GM12874 (cell line): ENCODE measurements at regions not wholly inside any gene's neighbourhood (a gene's known extent, or its start where the extent isn't known, plus 50 kb on each side); places are given as distances from the start of the nearest gene placed in this dataset.

ENCODE experiments used
- TF ChIP-seq, protein P1 (sequence below): IDR thresholded peaks from 2 replicates; pipeline ENCODE4 v1.5.1; 2011; ENCODE audit warnings: low read depth, mild to moderate bottlenecking, control low read depth, low read length, moderate library complexity; ENCODE audit not compliant: insufficient read depth

DNA sequence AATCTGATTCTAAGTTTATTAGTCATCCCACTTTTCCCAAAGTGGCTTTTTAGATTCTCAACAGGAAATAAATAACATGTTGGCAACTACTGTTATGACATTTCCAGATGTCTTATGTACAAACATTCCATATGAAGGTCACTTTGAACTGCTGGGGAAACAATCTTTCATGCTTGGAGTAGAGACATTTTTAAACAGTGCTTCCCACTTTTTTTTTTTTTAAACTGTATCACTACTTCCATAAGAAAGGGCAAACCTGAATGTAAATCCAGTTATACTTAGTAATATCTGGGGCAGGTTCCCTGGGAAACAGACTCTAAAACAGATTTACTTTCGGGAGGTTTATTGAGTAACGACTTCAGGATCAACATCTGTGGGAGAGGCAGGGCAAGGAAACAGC lies 473.8 kb downstream of the TAFA4 start:
- TF ChIP-seq, protein P1, sequence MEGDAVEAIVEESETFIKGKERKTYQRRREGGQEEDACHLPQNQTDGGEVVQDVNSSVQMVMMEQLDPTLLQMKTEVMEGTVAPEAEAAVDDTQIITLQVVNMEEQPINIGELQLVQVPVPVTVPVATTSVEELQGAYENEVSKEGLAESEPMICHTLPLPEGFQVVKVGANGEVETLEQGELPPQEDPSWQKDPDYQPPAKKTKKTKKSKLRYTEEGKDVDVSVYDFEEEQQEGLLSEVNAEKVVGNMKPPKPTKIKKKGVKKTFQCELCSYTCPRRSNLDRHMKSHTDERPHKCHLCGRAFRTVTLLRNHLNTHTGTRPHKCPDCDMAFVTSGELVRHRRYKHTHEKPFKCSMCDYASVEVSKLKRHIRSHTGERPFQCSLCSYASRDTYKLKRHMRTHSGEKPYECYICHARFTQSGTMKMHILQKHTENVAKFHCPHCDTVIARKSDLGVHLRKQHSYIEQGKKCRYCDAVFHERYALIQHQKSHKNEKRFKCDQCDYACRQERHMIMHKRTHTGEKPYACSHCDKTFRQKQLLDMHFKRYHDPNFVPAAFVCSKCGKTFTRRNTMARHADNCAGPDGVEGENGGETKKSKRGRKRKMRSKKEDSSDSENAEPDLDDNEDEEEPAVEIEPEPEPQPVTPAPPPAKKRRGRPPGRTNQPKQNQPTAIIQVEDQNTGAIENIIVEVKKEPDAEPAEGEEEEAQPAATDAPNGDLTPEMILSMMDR = no peak

DNA sequence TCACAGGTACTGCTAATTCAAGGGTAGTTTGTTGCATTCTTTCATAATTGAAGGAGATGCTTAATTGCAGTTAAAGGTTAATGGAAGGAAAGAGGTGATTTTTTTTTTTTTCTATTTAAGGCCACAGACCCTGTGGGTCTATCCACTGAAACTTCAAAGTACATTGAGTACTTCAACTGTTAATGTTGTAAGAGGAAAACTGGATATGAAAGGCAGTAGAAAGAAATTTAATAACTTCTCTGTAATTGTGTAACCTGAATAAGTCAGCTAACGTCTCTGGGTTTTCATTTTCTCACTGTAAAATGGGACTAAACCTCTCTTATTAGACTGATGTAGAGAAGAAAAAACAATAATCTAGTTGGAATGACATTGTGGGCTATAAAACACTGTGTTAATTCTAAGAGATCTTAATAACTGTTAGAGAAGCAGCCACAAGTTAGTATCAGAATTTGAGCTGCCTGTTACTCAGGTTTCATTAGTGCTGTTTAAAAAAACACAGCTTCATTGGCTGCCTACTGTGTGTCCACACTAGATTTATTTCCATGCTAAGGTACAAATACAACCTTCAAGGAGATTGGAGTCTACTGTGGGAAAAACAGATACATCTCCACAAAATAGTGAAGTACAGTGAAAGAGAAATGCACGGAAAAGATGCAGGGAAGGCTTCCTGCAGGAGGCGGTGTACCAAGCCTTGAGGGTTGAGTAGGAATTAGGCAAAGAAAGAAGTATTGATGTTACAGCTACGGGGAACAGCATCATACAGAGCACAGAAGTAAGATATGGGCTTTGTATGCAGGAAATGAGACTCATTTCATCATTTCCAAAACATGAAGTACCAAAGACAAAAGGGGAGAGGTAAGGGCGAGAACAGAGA lies 483.6 kb downstream of the TAFA4 start:
- TF ChIP-seq, protein P1 = no peak

DNA sequence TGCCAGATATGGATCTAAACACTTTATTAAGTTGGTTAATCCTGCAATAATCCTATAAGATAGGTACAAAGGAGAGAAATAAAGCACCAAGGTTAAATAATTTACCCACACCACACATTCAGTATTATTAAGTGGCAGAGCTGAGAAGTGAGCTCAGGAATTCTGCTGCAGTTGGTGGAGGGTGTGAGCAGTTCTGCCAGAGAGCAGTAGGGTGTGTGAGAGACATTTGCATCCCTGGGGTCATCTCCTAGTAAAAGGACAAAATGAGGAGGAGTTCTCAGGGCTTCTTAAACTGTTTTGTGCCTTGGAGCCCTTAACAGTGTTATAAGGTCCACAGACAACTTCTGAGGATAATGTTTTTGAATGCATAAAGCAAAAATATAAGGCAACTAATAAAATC lies 484.5 kb downstream of the TAFA4 start:
- TF ChIP-seq, protein P1 = no peak

DNA sequence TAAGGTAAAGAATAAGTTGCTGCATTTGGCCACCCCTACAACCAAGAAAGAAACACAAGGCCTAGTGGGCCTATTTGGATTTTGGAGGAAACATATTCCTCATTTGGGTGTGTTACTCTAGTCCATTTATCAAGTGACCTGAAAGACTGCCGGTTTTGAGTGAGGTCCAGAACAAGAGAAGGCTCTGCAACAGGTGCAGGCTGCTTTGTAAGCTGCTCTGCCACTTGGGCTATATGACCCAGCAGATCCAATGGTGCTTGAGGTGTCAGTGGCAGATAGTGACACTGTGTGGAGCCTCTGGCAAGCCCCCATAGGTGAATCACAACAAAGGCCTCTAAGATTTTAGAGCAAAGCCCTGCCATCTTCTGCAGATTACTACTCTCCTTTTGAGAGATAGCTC lies 491.3 kb downstream of the TAFA4 start:
- TF ChIP-seq, protein P1 = no peak

DNA sequence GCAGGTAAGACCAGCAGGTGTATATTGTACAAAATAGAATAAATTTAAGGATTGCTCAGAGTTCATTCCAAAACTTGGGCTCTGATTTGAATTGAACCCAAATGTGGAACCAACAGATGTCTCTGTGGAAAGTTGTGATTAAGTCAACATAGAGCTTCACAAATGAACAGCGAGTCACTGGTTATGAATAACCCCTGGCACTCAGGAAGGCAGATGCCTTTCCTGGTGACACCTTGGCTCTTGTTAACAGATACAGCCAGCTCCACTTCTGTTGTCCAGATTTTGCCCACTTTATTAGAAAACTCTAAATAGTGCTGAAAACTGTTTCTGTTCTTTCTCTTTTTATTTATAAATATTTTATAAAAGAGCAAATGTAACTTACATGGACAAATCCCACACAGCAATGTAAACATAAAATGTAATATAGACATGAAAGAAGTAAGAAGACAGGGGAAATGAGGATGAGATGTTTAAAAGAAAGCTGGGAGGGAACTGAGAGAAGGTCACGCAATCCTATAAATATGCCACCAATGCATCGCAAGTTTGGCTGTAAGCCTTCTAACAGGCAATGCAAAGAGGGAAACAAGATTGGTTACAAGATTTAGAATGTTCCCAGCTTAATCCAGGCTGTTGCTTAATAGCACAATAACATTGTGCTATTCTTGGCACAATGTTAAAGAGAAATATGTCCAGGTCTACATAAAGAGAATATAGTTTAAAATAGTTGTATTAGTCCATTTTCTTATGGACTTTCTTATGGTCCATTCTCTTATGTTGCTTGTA lies 495.5 kb downstream of the TAFA4 start:
- TF ChIP-seq, protein P1 = no peak

DNA sequence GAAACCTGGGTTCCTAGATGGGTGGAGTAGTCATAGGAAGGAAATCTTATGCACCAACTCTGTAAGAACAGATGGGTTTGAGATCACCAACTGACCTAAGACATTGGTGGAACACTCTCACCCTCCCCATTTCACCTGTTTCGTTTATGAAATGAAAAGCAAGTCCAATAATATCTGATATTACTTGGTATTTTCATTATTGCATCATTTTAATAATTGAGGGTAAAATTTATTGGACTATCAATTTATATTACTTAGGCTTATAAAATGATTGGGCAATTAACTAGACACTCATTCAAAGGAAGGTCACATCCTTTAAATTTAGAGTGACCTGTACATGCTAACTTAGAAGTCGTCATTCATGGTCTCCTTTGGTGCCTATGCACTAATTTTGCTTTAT lies 503.9 kb downstream of the TAFA4 start:
- TF ChIP-seq, protein P1 = no peak

DNA sequence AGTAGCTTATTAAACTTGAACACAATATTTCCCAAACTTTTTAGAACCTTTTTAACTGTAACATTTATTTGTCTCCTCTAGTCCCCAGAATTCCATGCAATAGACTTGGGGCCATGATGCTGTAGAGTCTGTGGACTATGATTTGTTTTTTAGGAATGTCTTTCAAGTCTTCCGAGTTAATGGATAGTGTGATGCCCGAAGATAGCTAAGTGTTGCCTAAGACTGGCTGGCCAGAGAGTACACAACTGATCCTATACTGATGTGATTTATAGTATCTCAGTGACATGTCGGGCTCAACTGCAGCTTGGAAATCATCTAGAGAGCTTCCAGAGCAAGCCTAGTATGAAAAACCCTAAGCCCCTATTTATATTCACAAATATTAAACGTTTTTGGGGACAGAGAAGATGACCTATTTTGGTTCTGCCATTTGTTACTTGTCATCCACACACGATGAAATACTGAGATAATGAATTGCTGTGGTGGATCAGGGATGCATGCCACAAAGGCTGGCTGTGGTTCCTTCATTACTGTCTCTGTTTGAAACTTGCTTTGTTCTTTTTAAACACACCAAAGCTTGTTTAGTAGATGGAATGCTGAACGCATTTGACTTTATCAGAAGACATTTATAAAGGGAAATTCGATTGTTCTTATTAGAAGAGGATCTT lies 507.4 kb downstream of the TAFA4 start:
- TF ChIP-seq, protein P1 = no peak
